Stimulated activated CD4-positive, alpha-beta T cell treated with anti-CD3 and anti-CD28 coated beads, Interleukin-1b, Interleukin-23, amount 100 ng/mL, for 1 hour (primary cell): ENCODE measurements at regions not wholly inside any gene's neighbourhood (a gene's known extent, or its start where the extent isn't known, plus 50 kb on each side); places are given as distances from the start of the nearest gene placed in this dataset.
"Not testable (repeated sequence)": the region's sequence is repeated elsewhere in the genome, so short reads cannot be mapped to it uniquely, and the experiment has no call there.

ENCODE experiments used
- DNase-seq, 2 donors: peaks; one replicate each; pipeline ENCODE4 v3.0.0-alpha.2; 2020; ENCODE audit warnings: low read depth in 2 of 2

DNA sequence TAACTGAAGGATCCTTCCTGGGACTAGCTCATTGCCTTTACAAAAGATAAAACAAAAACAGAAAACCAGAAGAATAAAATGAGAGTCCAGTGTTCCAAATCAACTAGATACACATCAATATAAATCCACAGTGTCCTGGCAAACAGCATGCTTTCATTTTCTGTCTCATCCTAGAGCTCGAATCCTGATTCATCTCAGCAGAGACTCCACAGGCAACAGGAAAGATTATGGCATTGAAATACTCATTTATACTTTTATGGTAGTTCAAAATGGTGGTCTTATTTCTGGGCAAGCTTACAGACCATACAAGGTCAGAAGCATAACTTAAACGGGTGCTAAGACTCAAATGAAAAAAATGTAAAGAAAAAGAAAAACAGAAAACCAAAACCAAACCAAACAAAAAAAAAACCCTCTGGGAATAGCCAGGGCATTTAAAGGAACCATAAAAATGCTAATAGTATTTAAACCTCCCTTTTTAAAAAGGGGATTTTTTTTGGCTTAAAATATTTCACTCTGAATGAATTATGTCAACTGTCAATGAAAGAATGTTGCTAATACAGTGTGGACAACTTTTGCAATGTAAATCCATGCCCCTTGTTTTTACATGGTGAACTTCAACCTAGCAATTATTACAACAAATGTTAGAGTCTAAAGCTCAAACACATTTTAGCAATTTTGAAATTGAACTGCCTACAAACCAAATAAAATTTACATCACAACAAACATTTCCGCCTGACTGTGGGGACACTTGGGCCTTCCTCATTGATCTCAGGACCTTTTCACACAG lies 57.9 kb downstream of the GPR101 start:
- no peak for DNase-seq

- no peak for DNase-seq
These were observed 65.8 kb downstream of the GPR101 start for GRCh38 chrX:136967966-136968365.

- DNase-seq, result no peak
These were observed 69.8 kb downstream of the GPR101 start for GRCh38 chrX:136963973-136964372.

- DNase-seq, result no peak
These were observed 72.1 kb downstream of the GPR101 start for GRCh38 chrX:136961594-136962135.

- DNase-seq, result no peak
These were observed 74.4 kb upstream of the RBMX start for GRCh38 chrX:136954930-136955329.

DNA sequence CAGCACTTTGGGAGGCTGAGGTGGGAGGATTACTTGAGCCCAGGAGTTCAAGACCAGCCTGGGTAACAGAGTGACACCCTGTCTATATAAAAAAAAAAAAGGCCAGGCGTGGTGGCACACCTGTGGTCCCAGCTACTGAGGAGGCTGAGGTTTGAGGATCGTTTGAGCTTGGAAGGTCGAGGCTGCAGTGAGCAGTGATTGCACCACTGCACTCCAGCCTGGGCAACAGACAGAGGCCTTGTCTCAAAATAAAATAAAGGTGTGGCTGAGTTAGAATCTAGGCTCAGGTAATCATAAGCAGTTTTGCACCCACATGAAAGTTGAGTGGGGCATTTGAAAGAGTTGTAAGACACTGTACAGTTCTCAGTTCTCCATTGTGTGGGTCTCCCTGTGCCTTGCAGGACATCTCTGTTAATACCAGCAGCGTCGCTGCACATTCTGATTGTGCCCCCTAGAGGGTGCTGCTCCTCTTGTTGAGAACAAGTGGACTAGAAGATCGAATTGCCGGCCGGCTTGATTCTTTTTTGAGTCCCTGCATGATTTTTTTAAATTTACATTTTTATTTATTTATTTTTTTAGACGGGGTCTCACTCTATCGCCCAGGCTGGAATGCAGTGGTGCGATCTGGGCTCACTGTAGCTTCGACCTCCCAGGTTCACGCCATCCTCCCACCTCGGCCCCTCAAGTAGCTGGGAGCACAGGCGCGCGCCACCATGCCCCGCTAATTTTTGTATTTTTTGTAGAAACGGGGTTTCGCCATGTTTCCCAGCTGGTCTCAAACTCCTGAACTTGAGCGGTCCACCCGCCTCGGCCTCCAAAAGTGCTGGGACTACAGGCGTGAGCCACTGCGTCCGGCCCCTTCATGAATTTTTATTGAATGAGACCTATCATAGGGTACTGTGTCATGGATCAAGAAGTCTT lies 73.6 kb upstream of the RBMX start:
- DNase-seq, result peak; percentile 1 to 24

GRCh38 chrX:136950211-136950610 lies 69.7 kb upstream of the RBMX start:
- DNase-seq, result no peak

- DNase-seq, result no peak
These were observed 61.1 kb upstream of the RBMX start for GRCh38 chrX:136941396-136942337.

GRCh38 chrX:136936183-136936549 lies 55.6 kb upstream of the RBMX start:
- no peak for DNase-seq

DNA sequence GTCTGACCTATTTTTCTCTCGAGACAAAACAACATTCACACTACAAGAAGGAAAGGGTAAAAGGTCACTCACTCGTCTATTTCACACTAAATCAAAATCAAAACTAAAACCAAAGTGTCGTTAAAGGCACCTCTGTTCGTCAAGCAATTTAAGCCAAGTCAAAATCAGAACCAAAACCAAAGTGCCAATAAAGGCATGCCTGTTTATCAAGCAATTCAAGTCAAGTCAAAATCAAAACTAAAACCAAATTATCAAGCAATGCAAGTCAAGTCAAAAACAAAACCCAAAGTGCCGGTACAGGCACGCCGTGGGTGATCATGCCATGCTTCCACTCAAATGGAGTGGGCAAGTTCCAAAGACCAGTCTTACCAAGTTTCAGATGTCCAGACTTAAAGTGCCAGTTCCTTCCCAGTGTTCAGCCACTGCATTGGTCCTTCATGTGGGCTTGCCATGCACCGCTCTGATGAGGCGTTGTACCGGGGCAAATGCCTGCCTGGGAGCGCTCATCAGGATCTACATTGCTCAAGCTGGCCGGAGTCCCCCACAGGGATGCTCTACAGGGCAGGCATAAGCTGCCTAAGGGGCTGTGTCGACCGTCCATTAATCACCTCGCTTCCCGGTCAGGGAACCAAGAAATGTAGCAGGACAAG lies 55.1 kb upstream of the RBMX start:
- not testable (repeated sequence) for DNase-seq

DNA sequence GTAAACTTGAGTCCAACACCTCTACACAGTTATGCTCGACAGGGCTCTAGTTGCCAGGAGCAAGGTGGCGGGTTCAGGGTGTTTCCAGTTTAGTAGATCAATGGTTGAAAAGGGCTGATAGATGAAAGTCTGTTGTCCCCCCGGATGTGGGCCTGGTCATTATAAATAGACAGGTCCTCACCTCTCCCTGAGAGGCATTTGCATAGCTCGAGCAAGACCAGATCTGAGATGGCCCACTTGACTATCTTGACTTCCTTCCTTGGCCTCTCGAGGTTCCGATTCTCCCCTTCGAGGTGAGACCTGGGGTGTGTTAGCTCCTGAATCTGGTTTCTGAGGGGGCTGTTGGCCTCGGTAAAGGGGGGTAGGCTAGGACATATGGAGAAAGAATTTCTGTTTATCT lies 54.1 kb upstream of the RBMX start:
- not testable (repeated sequence) for DNase-seq

- no peak for DNase-seq
These were observed 53.2 kb upstream of the RBMX start for GRCh38 chrX:136933611-136934145.

DNA sequence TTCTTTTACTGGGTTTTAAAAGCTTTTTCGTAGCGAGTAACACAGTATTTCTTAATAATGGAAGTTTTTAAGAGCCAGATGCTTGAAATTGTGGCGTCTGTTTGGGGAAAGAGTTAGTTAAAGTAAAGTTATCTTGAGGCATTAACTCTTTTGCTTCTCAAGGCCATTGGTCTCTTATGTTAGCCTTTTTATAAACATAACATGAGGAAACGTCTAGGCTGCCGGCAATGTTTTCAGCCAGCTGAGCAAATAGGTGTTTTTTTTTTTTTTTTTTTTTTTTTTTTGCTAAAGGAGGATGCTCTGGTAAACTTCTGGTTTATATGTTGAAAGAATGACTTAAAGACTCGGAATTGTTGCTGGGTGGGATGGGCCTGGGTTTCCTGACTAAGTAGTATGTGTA lies 51.1 kb upstream of the RBMX start:
- no peak for DNase-seq
